ENCODE measurements at regions not wholly inside any gene's neighbourhood (a gene's known extent, or its start where the extent isn't known, plus 50 kb on each side); places are given as distances from the start of the nearest gene placed in this dataset.

DNA sequence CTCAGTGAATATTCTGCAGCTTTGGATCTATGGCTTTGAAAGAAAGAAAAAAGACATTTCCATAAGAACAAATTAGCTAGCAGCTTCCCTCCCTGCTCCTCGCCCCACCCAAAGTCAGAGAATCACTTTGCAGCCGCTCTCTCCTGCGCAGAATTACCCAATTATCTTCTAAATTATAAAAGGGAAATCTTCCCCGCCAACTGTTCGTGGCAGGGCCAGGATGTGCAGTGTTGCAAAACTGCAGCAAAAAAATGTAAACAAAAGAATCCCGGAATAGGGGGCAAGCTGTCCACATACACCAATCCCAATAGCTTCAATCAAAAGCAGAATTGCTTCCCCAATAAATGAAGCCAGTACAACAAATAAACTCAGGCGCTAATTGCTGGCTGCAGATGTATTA, 510.6 kb downstream of the RBFOX1 start:
- Histone ChIP-seq H3K4me3 (no peak overlapping the region), H3K27ac (no peak overlapping the region), H3K36me3 (replicated peaks in 1 of 2) (no peaks in the 10 kb centered on the region), H3K9me3 (replicated peaks in 1 of 3) (no peaks in the 10 kb centered on the region), H3K4me1 (replicated peaks in 1 of 2) (no peaks in the 10 kb centered on the region), H3K27me3 (no peaks in the 10 kb centered on the region)
- 60 to 67% (median 64%) methylated on average over 7 of the region's 7 CpGs for WGBS, 4 donors
- TF ChIP-seq, protein P1, sequence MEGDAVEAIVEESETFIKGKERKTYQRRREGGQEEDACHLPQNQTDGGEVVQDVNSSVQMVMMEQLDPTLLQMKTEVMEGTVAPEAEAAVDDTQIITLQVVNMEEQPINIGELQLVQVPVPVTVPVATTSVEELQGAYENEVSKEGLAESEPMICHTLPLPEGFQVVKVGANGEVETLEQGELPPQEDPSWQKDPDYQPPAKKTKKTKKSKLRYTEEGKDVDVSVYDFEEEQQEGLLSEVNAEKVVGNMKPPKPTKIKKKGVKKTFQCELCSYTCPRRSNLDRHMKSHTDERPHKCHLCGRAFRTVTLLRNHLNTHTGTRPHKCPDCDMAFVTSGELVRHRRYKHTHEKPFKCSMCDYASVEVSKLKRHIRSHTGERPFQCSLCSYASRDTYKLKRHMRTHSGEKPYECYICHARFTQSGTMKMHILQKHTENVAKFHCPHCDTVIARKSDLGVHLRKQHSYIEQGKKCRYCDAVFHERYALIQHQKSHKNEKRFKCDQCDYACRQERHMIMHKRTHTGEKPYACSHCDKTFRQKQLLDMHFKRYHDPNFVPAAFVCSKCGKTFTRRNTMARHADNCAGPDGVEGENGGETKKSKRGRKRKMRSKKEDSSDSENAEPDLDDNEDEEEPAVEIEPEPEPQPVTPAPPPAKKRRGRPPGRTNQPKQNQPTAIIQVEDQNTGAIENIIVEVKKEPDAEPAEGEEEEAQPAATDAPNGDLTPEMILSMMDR (IDR thresholded peaks at IDR 0.05) = no peak
- TF ChIP-seq POLR2A (IDR thresholded peaks at IDR 0.05) = no peak
- DNase-seq = no peak
- intact Hi-C loops (cut with DNase I) = no loop called here

DNA sequence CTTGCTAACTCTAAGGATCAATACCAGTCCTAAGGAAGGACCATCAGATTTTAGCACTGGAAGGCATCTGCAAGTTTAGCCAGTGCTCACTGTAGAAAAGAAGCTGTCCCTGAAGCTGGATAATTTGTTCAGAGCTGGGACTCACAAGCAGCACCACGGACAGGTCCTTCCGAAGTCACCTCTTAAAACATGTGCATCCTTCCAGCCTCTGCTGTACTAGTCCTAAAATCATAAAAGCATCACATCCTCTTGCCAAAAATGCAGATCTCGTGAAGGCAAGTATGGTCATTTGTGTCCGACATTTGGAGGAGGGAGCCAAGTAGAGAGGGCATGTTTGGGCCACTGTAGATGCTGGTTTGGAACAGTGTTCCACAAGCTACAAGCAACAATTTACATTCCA, 506.9 kb downstream of the RBFOX1 start:
- H3K27ac ChIP-seq = no peak overlapping the region
- H3K36me3 ChIP-seq (replicated peaks in 1 of 2) = no peaks in the 10 kb centered on the region
- no peaks in the 10 kb centered on the region for H3K9me3 ChIP-seq (replicated peaks in 1 of 3)
- H3K4me1 ChIP-seq (replicated peaks in 1 of 2) = no peaks in the 10 kb centered on the region
- DNase-seq = no peak
- WGBS, 4 donors = 39 to 52% (median 48%) methylated on average over 4 of the region's 4 CpGs
- TF ChIP-seq, protein P1 (IDR thresholded peaks at IDR 0.05) = no peak
- no peak for TF ChIP-seq POLR2A (IDR thresholded peaks at IDR 0.05)
- H3K27me3 ChIP-seq = no peaks in the 10 kb centered on the region
- no peak overlapping the region for H3K4me3 ChIP-seq
- intact Hi-C loops (cut with DNase I) = no loop called here

DNA sequence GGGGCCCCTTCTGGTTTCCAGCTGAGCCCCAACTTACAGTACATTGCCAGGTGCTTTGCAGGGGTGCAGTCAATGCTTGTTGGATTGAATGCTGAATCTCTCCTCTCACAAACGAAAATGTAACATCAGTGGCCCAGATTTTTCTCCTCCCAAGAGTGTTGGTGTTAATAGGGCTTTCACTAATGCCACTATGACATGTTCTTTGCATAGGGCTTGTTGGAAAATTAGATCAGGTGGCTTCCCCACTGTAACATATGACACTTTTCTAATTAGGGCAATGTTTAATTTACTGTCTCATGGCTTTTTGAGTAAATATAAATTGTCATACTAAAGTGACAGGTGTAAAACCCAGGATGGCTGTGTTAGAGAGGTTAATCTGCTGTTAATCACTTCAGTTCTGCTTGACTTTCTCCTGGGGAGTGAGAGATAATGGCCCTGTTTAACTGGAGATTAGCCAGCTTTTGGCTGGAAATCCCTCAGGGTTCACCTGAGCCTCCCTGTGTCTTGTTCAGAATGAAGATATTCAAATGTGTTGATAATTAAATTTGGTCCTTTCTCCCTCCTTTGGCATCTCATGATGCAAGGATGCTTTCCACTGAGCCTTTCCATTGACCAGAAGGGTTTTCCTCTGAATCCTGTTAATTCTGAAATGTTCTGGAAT, 502.3 kb downstream of the RBFOX1 start:
- DNase-seq = no peak
- no peak overlapping the region for H3K27ac ChIP-seq
- intact Hi-C loops (cut with DNase I) = no loop called here
- H3K36me3 ChIP-seq (replicated peaks in 1 of 2) = no peaks in the 10 kb centered on the region
- 0 to 24% (median 13%) methylated on average over 1 of the region's 1 CpG for WGBS, 4 donors
- TF ChIP-seq, protein P1 (IDR thresholded peaks at IDR 0.05) = no peak
- TF ChIP-seq POLR2A (IDR thresholded peaks at IDR 0.05) = no peak
- no peaks in the 10 kb centered on the region for H3K27me3 ChIP-seq
- no peak overlapping the region for H3K4me3 ChIP-seq
- no peaks in the 10 kb centered on the region for H3K4me1 ChIP-seq (replicated peaks in 1 of 2)
- H3K9me3 ChIP-seq (replicated peaks in 1 of 3) = no peaks in the 10 kb centered on the region

DNA sequence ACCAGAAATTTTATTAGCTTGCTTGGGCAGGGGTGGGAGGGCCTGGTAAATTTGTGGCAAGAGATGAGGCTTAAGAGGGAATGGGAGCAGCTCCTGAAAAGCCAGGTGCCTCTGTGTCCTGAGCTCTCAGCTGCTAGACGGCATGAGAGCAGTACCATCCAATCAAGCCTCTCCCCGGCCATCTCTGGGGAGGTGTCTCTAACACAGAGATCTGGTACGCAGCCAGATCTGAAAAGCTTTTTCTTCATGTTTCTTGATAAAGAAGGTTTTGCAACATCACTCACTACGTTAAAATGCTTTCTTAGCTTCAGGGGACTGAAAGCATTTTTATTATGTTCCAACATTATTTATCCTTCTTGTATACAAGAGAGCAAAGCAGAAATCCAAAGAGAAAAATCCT, 488.2 kb downstream of the RBFOX1 start:
- no peak for DNase-seq
- no peaks in the 10 kb centered on the region for H3K27me3 ChIP-seq
- no peaks in the 10 kb centered on the region for H3K36me3 ChIP-seq (replicated peaks in 1 of 2)
- no peaks in the 10 kb centered on the region for H3K9me3 ChIP-seq (replicated peaks in 1 of 3)
- WGBS, 4 donors = 48 to 66% (median 62%) methylated on average over 4 of the region's 4 CpGs
- TF ChIP-seq POLR2A (IDR thresholded peaks at IDR 0.05) = no peak
- TF ChIP-seq, protein P1 (IDR thresholded peaks at IDR 0.05) = no peak
- intact Hi-C loops (cut with DNase I) = no loop called here
- no peak overlapping the region for H3K4me3 ChIP-seq
- no peaks in the 10 kb centered on the region for H3K4me1 ChIP-seq (replicated peaks in 1 of 2)
- no peak overlapping the region for H3K27ac ChIP-seq

Measured in adrenal gland (tissue), 9 donors.